Spleen (tissue), 7 donors: ENCODE measurements at regions not wholly inside any gene's neighbourhood (a gene's known extent, or its start where the extent isn't known, plus 50 kb on each side); places are given as distances from the start of the nearest gene placed in this dataset.

Experiments
- POLR2A ChIP-seq, 3 donors: fragments of 450-650 bp; IDR thresholded peaks; one replicate each; pipeline ENCODE4 v1.5.1; 2017; ENCODE audit warnings: antibody characterized with exemption in 3 of 3, mild to moderate bottlenecking in 1 of 3
- POLR2AphosphoS5 ChIP-seq, 3 donors: sonication (generic); formaldehyde crosslinking; IDR thresholded peaks; one replicate each; pipeline ENCODE4 v1.5.1; 2017; ENCODE audit warnings: antibody characterized with exemption in 3 of 3
- TF ChIP-seq, protein P1 (sequence below), 11 experiments: fragments of 200-600 bp in 7 of 11; fragments of 450-650 bp in 4 of 11; sonication (generic) in 4 of 11; IDR thresholded peaks in 8 of 11; conservative IDR thresholded peaks in 3 of 11; 1 replicate in 7 of 11; 2 replicates in 4 of 11; pipeline versions ENCODE4 v1.4.0 to v1.8.0; 2016 to 2021; ENCODE audit warnings: antibody characterized with exemption in 11 of 11, inconsistent platforms in 4 of 11, mild to moderate bottlenecking in 1 of 11
- donor health status: DM: no; HTN: no; CAD: no; lungs with moderate emphysema.
- donor health status: DM: no; HTN: no; CAD: no.
- donor health status: DM: no; HTN: no; CAD: no.

DNA sequence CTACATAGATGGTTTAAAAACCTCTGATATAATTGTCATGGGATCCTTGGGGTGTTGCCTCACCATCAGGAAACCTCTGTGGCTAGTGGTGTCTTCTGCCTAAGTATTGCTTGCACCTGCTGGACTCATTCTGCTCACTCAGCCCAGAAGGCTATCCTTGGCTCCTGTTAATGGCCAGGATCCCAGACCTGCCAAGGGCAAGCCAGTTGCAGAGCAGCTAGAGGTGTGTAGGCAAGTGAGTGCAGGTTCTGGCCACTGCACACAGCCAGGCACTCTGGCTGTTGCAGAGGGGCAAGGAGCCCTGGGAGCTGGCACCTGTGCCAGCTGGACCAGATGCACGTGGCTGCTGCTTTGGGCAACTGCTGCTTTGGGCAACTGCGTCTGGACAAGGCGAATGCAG lies 1125.8 kb downstream of the SI start:
- TF ChIP-seq, protein P1, sequence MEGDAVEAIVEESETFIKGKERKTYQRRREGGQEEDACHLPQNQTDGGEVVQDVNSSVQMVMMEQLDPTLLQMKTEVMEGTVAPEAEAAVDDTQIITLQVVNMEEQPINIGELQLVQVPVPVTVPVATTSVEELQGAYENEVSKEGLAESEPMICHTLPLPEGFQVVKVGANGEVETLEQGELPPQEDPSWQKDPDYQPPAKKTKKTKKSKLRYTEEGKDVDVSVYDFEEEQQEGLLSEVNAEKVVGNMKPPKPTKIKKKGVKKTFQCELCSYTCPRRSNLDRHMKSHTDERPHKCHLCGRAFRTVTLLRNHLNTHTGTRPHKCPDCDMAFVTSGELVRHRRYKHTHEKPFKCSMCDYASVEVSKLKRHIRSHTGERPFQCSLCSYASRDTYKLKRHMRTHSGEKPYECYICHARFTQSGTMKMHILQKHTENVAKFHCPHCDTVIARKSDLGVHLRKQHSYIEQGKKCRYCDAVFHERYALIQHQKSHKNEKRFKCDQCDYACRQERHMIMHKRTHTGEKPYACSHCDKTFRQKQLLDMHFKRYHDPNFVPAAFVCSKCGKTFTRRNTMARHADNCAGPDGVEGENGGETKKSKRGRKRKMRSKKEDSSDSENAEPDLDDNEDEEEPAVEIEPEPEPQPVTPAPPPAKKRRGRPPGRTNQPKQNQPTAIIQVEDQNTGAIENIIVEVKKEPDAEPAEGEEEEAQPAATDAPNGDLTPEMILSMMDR (IDR thresholded peaks at IDR 0.05 in 8 of 11, conservative IDR thresholded peaks at IDR 0.05 in 3 of 11) = no peak
- TF ChIP-seq POLR2A (IDR thresholded peaks at IDR 0.05) (no peak), POLR2AphosphoS5 (IDR thresholded peaks at IDR 0.05) (no peak)
